ENCODE measurements at regions not wholly inside any gene's neighbourhood (a gene's known extent, or its start where the extent isn't known, plus 50 kb on each side); places are given as distances from the start of the nearest gene placed in this dataset.

DNA sequence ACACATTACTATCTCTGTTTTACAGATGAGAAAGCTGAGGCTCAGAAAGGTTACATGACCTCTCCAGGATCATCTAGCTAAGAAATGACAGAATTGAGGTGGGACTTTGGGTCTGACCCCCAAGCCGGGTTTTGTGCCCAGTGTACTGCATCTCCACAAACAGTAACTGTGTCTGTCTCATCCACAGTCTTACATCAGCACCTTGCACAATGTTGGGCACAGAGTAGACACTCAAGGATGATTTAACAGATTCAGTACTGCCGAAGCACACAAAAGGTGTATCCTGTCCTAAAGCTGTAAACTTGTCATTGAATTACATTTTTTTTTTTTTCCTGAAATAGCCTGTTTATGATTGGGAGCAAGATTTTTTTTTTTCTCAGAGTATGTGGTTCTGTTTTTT lies 84.8 kb downstream of the ADCYAP1 start:
- TF ChIP-seq SP1 (IDR thresholded peaks at IDR 0.05) (no peak), SUZ12 (IDR thresholded peaks at IDR 0.05) (no peak), ELF4 (IDR thresholded peaks at IDR 0.05) (no peak), ARNT (IDR thresholded peaks at IDR 0.05) (no peak), BHLHE40 (IDR thresholded peaks at IDR 0.05; ENCODE audit: borderline replicate concordance) (no peak), ZNF384 (IDR thresholded peaks at IDR 0.05) (no peak), FOXK2 (IDR thresholded peaks at IDR 0.05) (no peak), FOXM1 (IDR thresholded peaks at IDR 0.05; ENCODE audit: borderline replicate concordance) (no peak), FOXA1 (IDR thresholded peaks at IDR 0.05) (no peak), CTBP1 (IDR thresholded peaks at IDR 0.05; ENCODE audit: borderline replicate concordance) (no peak)
- TF ChIP-seq, protein P1, sequence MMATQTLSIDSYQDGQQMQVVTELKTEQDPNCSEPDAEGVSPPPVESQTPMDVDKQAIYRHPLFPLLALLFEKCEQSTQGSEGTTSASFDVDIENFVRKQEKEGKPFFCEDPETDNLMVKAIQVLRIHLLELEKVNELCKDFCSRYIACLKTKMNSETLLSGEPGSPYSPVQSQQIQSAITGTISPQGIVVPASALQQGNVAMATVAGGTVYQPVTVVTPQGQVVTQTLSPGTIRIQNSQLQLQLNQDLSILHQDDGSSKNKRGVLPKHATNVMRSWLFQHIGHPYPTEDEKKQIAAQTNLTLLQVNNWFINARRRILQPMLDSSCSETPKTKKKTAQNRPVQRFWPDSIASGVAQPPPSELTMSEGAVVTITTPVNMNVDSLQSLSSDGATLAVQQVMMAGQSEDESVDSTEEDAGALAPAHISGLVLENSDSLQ (IDR thresholded peaks at IDR 0.05): no peak

Data from HEK293T (cell line).